Activated naive CD8-positive, alpha-beta T cell (primary cell): ENCODE measurements at regions not wholly inside any gene's neighbourhood (a gene's known extent, or its start where the extent isn't known, plus 50 kb on each side); places are given as distances from the start of the nearest gene placed in this dataset.

ENCODE experiments used
- H3K27ac Mint-ChIP-seq: one replicate; pipeline ENCODE4 v1.8.0; 2021; ENCODE audit warnings: mixed read lengths
- H3K27me3 Mint-ChIP-seq: one replicate; pipeline ENCODE4 v1.8.0; 2021; ENCODE audit warnings: mixed read lengths
- H3K36me3 Mint-ChIP-seq: one replicate; pipeline ENCODE4 v1.8.0; 2021; ENCODE audit warnings: mixed read lengths
- H3K4me1 Mint-ChIP-seq: one replicate; pipeline ENCODE4 v1.8.0; 2021; ENCODE audit warnings: low read depth, mixed read lengths
- H3K4me3 Mint-ChIP-seq: one replicate; pipeline ENCODE4 v1.8.0; 2021; ENCODE audit warnings: mild to moderate bottlenecking, mixed read lengths
- H3K9me3 Mint-ChIP-seq: one replicate; pipeline ENCODE4 v1.8.0; 2021; ENCODE audit warnings: low read depth, mixed read lengths

DNA sequence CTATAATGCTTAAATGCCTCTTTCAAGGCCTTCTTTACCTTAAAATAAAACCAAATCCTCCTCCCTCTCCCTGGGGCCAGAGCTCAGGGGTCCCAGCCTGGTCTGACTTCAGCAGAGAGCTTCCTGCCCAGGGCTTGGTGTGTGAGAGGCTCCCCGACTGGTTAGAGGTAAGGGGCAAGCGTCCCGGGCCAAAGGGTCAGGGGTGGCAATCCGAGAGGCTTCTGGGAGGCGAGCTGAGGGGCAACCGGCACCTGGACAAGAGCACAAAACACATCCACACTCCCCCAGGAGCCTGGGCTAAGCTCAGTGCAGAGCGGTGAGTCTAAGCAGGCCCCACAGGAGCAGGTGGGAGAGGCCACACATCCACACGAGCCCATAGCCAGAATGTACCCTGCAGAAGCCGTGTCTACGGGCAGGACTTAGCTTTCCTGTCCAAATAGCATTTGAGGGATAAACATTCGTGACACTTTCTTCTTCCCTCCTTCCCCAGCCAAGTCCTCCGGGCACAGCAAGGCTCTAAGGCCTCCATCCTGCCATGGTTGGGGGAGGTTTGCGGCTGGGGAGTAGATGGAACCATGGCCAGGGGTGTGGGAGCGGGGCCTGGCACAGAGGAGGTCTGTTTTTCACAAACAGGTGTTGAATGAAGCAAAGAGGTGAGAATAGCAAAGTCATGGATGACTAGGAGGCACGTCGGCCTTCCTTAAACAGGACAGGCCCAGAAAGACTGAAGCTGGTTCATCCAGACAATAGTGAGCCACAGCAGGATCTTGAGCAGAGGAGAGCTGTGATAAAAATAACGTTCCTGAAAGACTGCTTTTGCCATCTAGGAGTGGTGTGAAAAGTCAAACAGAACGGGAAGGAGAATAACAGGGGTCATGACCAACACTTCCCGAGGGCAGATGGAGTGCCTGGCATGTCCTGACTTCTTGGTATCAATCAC lies 98.7 kb upstream of the IQSEC1 start:
- no peak overlapping the region for H3K4me3 Mint-ChIP-seq
- H3K4me1 Mint-ChIP-seq: no peaks in the 10 kb centered on the region
- H3K9me3 Mint-ChIP-seq: no peaks in the 10 kb centered on the region
- no peaks in the 10 kb centered on the region for H3K27me3 Mint-ChIP-seq
- no peak overlapping the region for H3K27ac Mint-ChIP-seq
- H3K36me3 Mint-ChIP-seq: no peaks in the 10 kb centered on the region

DNA sequence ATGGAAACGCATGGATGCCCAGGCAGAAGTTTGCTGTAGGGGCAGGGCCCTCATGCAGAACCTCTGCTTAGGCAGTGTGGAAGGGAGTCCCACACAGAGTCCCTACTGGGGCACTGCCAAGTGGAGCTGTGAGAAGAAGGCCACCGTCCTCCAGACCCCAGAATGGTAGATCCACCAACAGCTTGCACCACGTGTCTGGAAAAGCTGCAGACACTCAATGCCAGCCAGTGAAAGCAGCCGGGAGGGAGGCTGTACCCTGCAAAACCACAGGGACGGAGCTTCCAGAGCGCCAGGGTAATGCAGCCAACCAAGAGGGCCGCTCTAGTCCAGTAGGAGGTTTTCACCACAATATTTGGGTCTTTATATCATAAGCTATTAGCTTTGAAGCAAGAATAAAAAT lies 97.1 kb upstream of the IQSEC1 start:
- Mint-ChIP-seq H3K36me3 (no peaks in the 10 kb centered on the region), H3K27ac (no peak overlapping the region), H3K27me3 (no peaks in the 10 kb centered on the region), H3K4me1 (no peaks in the 10 kb centered on the region), H3K4me3 (no peak overlapping the region), H3K9me3 (no peaks in the 10 kb centered on the region)

DNA sequence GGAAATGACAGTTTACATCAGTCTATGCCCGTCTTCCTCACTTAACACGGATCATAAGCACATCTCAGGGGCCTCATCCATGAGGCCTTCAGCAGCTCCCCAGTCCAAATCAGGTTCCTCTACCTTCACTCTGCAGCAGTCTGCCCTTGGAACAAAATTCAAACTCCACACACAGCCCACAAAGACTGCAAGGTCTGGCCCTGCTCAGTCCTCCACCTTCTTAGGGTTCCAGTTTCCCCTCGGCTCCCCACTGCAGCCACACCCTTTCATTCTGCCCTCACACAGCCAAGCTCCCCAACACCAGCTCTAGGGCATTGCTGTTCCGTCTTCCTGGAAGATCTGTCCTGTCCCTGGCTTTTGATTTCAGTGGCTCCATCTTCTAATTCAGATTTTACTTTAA lies 95.2 kb upstream of the IQSEC1 start:
- Mint-ChIP-seq H3K4me3 (no peak overlapping the region), H3K27me3 (no peaks in the 10 kb centered on the region), H3K4me1 (no peaks in the 10 kb centered on the region), H3K9me3 (no peaks in the 10 kb centered on the region), H3K36me3 (no peaks in the 10 kb centered on the region), H3K27ac (no peak overlapping the region)

DNA sequence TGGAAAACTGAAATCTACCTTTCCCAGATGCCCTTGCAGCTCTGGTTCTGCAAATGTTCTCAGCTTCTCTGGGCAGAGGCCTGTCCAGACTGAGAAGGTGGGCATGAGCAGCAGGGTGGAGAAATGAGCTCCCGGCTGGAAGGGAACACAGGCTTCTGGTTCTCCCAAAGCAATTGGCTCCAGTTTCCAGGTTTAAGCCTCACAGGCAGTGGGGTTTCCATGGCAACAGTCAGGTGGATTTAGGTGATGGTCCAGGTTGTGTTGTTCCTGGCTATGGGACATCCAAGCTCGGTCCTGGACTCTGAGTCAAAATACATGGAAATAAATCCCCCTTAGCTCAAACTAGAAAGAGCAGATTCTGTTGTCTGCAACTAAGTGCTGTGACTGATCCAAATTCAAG lies 94.6 kb upstream of the IQSEC1 start:
- Mint-ChIP-seq H3K9me3 (no peaks in the 10 kb centered on the region), H3K27ac (no peak overlapping the region), H3K27me3 (no peaks in the 10 kb centered on the region), H3K36me3 (no peaks in the 10 kb centered on the region), H3K4me3 (no peak overlapping the region), H3K4me1 (no peaks in the 10 kb centered on the region)

DNA sequence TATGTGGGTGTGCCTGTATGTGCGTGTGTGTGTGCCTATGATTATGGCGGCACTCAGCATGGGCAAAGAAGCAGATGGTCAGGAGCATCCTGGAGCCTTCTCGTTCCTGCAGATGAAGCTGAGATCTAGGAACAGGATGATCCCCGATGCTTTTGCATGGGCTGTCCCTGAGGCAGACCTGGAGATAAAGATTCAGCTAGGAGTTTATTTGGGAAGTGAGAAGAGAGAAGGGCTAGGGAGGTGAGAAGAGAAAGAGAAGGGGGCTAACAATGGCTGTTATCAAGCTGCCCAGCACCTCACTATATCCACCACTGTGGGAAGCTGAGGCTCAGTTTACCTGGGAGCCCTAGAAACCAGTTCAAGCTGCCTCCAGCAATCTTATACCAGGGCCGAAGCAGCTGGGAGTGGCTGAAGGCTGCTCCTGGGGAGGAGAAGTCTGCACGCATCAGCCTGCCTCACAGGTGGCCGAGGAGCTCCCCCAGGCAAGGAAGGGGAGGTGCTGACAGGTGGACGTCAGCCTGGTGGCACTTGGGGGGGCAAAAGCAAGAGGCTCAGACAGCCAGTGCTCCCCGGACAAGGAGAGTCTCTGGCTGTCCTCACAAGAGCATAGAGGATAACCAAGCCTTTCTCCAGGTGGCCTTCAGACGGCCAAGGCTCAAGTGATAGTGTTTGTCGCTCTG lies 94.0 kb upstream of the IQSEC1 start:
- Mint-ChIP-seq H3K27me3 (no peaks in the 10 kb centered on the region), H3K36me3 (no peaks in the 10 kb centered on the region), H3K27ac (no peak overlapping the region), H3K4me1 (no peaks in the 10 kb centered on the region), H3K9me3 (no peaks in the 10 kb centered on the region), H3K4me3 (no peak overlapping the region)

DNA sequence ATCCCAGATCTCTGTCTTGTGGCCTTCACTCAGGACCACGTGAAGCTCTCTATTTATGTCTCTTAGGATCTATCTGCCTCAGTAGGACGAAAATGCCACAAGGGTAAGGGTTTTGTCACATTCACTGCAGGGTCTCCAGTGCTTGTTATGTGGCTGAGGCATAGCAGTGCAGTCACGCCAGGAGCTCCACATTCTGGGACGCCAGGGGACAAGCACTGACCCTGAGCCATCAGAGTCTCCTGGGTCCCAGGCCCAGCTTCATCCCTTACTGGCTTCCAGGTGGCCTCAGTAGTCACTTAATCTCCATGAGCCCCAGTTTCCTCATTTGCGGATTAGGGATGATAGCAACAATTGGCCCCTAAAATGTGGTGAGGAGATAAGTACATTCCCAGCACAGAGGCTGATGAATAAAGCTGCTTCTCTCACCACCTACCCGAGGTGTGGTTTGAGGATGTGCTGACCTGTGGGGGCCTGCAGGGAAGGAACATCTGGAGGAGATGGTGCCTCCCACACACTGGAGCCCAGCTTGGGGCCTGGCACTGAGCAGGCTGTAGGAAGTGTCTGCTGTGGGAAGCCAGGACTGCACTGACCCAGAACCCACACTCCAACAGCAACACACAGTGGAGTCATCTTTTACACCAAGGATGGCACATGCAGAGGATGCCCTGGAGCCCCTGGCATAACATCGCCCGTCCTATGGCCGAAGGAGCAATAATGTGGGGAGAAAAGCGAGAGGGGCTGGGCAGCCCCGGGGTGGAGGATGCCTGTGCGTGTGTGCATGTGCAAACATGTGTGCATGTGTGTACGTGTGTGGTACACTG lies 93.2 kb upstream of the IQSEC1 start:
- no peaks in the 10 kb centered on the region for H3K36me3 Mint-ChIP-seq

DNA sequence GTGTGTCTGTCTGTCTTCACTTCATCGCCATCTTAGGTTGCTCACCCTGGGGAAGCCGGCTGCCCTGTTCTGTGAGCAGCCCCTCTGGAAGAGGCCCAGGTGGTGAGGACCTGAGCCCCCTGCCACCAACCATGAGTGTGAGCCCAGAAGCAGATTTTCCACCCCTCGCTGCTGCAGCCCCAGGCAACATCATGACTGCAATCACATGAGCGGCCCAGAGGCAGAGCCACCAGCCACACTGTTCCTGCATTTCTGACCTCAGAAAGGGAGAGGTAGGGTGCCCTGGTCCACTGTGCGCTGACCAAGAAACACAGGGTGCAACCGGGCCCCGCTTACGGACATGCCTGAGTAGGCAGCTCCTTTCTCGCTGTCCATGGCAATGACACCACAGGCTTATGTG lies 92.3 kb upstream of the IQSEC1 start:
- no peak overlapping the region for H3K4me3 Mint-ChIP-seq
- no peaks in the 10 kb centered on the region for H3K4me1 Mint-ChIP-seq
- no peak overlapping the region for H3K27ac Mint-ChIP-seq
- H3K27me3 Mint-ChIP-seq: no peaks in the 10 kb centered on the region
- no peaks in the 10 kb centered on the region for H3K9me3 Mint-ChIP-seq
- no peaks in the 10 kb centered on the region for H3K36me3 Mint-ChIP-seq

More for the DNA sequence above, 93.2 kb upstream of the IQSEC1 start:
- Mint-ChIP-seq H3K4me3 (no peak overlapping the region), H3K9me3 (no peaks in the 10 kb centered on the region), H3K27me3 (no peaks in the 10 kb centered on the region), H3K27ac (no peak overlapping the region), H3K4me1 (no peaks in the 10 kb centered on the region)

DNA sequence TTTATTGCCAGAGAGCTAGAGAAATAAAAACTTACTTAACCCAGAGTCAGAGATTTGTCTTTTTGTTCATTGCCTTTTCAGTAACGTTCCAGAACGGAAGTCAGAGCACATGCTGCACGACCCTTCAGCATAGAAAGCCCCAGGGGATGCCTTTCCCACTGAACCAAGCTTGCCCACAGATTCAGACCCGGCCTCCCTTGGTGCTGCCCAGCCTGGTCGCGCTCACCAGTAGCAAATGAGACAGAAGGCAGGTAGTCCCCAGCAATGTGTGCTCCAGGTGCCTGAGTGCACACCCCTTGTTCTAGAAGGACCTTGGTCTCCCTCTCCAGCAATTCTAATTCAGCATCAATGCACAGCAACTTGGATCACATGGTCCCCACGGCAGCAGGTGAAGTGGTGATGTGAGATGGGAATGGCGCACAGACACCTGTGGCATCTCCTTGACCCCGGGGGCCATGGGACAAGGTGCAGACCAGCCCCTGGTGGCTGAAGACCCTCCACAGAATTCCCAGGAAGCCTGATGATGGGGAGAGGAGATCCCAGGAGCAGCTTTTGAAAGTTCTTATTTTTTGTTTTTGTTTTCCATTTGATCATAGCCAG lies 91.8 kb upstream of the IQSEC1 start:
- H3K36me3 Mint-ChIP-seq: no peaks in the 10 kb centered on the region
- no peaks in the 10 kb centered on the region for H3K4me1 Mint-ChIP-seq
- no peak overlapping the region for H3K27ac Mint-ChIP-seq
- no peak overlapping the region for H3K4me3 Mint-ChIP-seq
- no peaks in the 10 kb centered on the region for H3K9me3 Mint-ChIP-seq
- no peaks in the 10 kb centered on the region for H3K27me3 Mint-ChIP-seq

DNA sequence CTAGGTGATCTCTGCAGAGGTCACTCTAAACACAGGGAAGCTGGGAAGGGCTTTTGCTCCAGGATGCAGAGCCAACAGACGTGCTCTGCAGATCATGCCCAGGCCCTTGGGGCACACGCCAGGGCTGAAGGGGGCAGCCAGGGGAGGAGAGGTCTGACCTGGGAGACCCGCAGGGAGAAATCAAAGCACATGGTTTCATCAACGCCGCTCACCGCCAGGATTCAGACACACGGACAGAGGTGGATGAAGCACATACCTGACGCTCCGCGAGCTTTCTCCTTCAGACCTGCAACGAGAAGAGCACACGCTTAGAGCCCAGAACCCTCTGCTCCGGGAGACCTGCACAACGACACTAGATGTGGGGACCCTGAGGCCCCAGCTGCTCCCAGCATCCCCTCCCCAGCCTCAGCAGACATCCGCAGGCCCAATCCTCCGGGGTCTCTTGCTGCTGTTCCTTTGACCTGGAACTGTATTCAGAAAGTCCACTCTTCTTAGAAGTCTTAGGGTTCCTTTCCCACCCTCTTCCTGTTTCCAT lies 90.7 kb upstream of the IQSEC1 start:
- Mint-ChIP-seq H3K27ac (no peak overlapping the region), H3K36me3 (no peaks in the 10 kb centered on the region), H3K4me1 (no peaks in the 10 kb centered on the region), H3K27me3 (no peaks in the 10 kb centered on the region), H3K4me3 (no peak overlapping the region), H3K9me3 (no peaks in the 10 kb centered on the region)

DNA sequence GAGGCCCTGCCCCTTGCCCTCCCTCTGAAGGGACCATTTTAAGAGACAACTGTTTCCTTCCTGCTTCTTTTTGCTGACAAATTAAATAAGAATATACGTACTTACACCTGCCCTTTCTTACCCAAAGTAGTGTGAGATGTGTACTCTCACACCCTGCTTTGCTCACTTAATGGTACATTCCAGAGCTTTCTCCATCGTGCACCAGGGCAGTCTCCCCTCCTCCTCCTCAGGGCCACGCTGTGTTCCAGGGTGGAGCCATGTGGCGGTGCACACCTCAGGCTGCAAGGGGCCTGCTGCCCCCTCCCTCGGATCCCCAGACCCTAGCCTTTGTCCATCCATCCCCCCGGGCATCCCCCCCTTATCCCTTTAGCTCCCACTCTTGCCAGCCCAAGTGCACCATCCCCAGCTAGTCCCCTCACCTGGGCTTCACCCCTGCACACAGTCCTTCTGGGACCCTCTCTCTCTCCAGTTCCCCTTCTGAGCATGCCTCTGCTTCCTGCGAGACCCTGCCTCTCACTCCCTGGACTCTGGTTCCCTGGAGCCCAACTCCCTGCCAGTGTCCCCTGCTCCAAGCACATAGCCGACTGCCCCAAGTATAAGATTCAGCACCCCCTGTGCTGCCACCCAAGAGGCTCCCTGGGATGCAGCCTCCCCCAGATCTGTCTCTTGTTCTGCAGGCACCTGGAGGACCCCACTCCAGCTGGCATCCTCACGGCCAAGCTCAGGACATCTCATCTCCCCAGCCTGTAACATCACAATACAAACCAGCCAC lies 89.5 kb upstream of the IQSEC1 start:
- H3K4me1 Mint-ChIP-seq: no peaks in the 10 kb centered on the region
- H3K27me3 Mint-ChIP-seq: no peaks in the 10 kb centered on the region
- no peak overlapping the region for H3K4me3 Mint-ChIP-seq
- H3K36me3 Mint-ChIP-seq: no peaks in the 10 kb centered on the region
- no peaks in the 10 kb centered on the region for H3K9me3 Mint-ChIP-seq
- no peak overlapping the region for H3K27ac Mint-ChIP-seq

DNA sequence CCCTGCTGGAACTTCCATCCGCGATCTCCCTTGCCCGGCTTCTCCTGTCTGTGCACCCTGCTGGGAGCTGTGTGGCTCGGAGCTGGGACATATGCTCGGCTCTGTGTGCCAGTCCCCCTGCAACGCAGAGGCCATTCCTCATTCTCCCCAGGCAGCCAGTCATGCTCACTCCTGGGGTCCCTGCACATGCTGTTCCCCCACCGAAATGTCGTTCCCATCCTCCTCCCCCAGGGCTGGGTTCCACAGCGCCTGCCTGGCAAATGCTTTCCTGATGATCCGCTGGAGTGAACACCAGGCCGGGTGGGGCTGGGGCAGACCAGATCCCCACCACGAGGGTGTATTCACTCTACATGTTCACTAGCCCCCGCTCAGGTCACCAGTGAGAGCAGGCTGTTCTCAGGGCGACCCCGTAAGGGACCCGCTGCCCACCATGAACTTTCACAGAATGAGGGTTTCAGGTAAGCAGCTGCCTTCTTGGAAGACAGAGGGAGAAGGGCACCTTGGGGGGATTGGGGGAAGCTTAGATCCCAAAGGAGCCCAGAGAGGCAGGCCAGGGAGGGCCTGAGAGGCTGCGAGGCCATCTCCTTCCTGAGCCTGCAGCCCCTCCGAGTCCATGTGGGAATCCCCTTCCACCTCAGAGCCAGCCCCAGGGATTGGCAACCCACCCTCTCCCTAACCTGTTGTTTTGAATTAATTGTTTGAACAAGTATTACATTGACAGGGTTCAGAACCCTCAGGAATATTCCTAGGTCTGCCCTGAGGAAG lies 88.7 kb upstream of the IQSEC1 start:
- no peak overlapping the region for H3K4me3 Mint-ChIP-seq
- no peaks in the 10 kb centered on the region for H3K27me3 Mint-ChIP-seq
- no peaks in the 10 kb centered on the region for H3K36me3 Mint-ChIP-seq
- H3K4me1 Mint-ChIP-seq: no peaks in the 10 kb centered on the region
- no peak overlapping the region for H3K27ac Mint-ChIP-seq
- no peaks in the 10 kb centered on the region for H3K9me3 Mint-ChIP-seq

DNA sequence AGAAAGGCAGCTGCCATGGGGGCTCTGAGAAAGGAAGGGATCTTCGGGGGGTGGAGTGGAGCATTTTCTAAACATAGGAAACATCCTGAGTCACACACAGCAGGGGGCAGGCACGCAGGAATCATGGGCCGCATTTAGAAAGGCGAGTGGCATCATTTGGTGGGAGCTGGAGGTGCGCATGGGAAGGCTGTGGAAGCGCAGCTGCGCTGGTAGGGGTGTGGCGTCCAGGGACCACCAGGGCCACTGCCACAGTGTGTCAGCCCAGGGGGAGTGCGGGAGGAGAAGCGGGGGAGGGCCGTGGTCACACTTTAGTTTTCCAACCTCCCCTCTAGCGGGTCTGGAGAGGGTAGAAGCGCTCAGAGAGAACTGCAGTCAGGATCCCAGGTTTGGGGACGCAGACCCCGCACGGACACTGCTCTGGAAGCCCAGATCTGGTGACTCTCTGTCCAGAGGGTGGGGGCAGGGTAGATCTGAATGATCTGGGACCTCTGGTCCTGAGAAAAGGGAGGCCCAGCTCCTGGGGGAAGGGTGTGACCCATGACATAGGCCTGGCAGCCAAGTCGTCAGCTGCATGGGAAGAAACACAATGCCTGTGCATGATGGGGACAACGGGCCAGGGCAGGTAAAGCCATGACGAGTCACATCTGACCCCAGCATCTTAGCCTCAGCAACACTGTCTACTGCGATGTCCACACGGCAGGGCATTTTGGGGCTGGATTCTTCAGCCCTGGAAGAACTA lies 88.0 kb upstream of the IQSEC1 start:
- Mint-ChIP-seq H3K4me3 (no peak overlapping the region), H3K36me3 (no peaks in the 10 kb centered on the region), H3K27ac (no peak overlapping the region), H3K4me1 (no peaks in the 10 kb centered on the region), H3K9me3 (no peaks in the 10 kb centered on the region), H3K27me3 (no peaks in the 10 kb centered on the region)

DNA sequence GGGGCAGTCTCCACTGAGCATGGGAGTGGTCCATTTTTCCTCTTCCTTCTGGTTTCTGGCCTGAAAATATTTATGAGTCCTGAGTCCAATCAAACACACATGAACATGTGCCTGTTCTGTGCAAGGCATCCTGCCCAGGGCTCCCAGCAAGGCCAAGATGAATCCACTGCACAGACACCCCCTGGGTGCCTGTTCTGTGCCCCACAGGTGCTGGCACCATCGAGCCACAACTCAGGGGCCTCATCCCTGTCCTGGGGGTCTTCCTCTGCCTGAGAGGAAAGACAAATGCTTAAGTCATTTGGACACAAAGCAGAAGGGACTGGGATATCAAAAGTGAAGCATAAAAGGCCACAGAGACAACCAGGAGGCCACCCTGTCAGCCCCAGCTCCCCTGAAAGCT lies 87.4 kb upstream of the IQSEC1 start:
- no peaks in the 10 kb centered on the region for H3K4me1 Mint-ChIP-seq
- H3K27me3 Mint-ChIP-seq: no peaks in the 10 kb centered on the region
- peaks cover under 1% of the 10 kb centered on the region for H3K9me3 Mint-ChIP-seq
- no peak overlapping the region for H3K27ac Mint-ChIP-seq
- no peak overlapping the region for H3K4me3 Mint-ChIP-seq
- H3K36me3 Mint-ChIP-seq: no peaks in the 10 kb centered on the region
